GM21619 (cell line): ENCODE measurements at regions not wholly inside any gene's neighbourhood (a gene's known extent, or its start where the extent isn't known, plus 50 kb on each side); places are given as distances from the start of the nearest gene placed in this dataset.

ENCODE experiments used
- ATAC-seq: cut with Tn5 transposase; IDR thresholded peaks from one replicate; pipeline ENCODE4 v1.9.1; 2021; ENCODE audit not compliant: unreplicated experiment

DNA sequence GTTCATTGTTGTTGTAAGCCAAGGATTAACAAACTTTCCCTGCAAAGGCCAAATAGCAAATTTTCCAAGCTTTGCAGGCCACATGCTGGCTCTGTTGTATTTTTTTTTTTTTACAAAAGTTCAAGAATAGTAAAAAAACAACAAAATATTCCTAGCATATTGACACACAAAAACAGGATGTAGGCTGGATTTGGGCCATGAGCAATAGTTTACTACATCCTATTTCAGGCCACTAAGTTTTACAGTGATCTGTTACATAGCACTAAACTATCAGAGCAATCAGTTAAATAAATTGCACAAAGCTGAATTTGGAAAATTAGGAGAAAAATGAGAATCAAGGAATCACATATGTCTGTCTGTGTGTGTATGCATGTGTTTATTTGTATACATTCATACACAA lies 491.8 kb upstream of the GHITM start:
- ATAC-seq: no peak

DNA sequence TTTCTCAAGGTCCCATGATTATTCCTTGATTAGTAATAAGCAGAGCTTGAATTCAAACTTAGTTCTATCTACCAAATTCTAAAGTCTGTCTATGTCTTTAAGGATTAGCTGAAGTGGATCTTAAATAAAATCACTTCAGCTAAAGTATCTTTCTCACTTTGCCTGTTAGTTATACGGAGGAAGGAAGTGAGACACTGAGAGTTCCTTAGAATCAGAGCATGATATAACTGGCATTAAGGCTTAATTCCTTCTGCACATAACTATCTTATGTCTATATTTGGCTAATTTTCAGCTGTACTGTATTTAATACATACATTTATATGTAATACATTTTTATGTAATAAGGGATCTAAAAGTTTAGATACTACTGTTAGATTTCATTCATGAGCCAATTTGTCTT lies 491.1 kb upstream of the GHITM start:
- ATAC-seq: no peak

DNA sequence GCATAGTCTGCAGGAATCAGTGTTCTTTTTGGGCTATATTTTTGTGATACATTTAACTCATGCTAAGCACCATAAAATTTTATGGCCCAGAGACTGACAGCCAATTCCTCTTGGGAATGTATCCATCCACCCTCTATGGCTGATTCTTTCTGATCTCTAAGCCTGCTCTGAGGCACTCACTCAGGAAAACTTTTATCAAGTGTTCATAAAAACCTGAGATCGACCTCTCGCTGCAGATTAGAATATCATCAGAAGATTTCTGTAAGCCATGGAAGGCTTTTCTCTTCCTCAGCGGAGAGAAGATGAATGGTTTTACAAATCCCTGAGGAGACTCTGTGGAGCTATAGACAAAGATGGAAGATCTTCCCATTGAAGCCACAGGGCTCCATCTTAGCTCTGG lies 489.8 kb upstream of the GHITM start:
- ATAC-seq: no peak

DNA sequence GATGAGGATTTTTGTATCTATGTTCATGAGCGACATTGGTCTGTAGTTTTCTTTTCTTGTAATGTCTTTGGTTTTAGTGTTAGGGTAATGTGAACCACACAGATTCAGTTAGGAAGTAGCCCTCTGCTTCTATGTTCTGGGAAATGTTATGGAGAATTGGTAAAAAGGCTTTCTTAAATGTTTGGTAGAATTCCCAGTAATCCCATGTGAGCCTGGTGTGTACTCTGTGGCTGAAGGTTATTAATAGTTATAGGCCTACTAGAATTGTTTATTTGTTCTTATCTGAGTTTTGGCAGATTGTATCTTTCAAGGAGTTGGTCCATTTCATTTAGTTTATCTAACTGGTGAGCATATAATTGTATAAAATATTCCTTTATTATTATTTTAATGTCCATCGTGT lies 484.6 kb upstream of the GHITM start:
- ATAC-seq: no peak

DNA sequence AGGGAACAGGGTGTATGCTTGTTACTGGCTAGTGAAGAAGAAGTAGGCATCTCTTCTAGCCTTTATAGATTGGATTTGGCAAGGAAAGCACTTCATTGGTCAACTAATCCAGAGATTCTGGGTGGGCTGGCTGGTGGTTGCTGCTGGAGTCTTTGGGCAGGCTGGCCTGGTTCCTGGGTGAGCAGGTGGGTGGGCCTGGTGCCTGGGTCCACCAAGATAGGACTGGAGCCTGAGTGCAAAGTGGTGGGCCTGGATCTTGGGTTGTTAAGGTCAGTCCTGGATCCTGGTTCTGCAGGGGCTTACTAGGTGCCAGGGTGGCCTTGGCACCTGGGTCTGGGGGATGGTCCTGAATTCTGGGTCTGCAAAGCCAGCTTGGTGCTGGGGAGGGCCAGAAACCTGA lies 482.4 kb upstream of the GHITM start:
- no peak for ATAC-seq

DNA sequence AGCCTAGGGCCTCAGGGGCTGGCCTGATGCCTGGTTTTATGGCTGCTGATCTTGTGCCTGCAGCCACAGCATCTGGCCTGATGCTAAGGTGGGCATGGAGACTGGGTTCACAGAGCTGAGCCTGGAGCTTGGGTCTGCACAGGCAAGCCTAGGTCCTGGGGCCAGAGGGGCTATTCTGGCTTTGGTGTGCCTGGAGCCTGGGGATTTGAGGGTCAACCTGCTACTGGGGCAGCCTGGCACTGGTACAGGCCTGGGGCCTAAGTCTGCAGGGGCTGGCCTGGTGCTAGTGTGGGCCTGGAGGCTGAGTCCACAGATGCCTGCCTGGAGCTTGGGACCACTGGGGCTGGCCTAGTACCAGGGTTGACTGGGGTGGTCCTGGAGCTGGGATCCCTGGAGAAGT lies 481.8 kb upstream of the GHITM start:
- no peak for ATAC-seq

DNA sequence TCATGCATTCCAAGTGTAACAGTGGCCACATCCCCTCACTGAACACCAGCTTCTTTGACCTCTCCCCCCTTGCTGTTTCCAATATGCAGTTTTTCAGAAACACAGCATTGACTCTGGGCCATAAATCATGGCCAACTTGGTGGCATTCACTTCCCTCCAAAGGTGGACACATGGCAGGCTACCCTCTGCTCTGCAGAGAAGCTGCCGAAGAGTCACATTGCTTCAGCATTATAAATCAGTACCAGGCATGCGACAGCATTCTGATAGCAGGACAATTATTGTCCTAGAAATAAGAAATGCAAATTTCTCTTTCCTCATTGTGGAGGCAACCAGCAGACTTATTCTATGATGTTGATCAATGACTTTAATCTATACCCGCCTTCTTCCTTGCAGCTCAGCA lies 475.4 kb upstream of the GHITM start:
- no peak for ATAC-seq

DNA sequence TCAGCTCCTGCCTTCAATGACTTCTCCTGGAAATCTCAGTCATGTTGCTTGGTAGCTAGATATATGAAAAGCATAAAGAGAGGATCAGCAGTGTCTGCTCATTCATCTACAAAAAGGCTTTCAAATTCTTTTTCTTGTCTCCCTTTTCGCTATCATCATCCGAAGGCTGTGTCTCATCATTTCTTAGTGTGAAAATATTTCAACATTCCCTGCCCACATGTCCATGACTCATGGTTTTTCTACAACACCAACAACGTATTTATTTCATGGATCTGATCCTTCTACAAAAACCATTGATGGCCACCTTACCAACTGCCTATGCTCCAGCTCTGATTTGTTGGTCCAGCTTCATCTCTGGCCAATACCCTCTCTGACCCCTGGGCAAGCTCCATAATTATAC lies 472.5 kb upstream of the GHITM start:
- no peak for ATAC-seq

DNA sequence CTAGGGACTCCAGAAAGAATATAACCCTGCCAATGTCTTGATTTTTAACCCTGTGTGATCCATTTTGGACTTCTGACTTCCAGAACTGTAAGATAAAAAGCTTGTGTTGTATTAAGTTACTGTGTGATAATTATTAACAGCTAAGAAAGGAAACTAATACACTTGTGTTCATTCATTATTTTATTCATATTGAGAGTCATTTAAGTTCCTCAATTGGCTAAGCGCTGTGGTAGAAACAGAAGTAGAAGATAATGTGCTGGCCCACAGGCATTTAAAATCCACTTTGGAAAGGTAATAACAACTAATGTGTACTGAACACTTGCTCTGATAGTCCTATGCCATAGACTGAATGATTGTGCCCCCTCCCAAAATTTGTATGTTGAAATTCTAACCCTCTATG lies 471.7 kb upstream of the GHITM start:
- no peak for ATAC-seq

DNA sequence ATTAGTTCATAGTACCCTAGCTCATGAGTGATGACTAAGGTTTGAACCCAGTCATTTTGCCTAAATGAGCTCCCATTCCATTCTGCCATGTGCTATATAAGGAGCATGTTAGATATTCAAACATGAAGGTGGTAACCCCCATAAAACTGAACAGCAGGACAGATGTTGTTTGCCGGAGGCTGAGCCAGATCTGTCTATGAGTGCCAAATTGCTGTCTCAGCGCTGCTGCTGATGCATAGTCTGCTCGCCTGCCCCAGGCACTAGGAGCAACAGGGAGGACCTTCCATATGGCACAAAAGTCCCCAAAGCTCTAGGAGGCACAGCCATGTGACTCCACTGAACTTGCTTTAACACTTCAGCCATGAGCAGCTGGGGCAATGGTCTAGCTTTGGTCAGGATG lies 466.0 kb upstream of the GHITM start:
- ATAC-seq: no peak

DNA sequence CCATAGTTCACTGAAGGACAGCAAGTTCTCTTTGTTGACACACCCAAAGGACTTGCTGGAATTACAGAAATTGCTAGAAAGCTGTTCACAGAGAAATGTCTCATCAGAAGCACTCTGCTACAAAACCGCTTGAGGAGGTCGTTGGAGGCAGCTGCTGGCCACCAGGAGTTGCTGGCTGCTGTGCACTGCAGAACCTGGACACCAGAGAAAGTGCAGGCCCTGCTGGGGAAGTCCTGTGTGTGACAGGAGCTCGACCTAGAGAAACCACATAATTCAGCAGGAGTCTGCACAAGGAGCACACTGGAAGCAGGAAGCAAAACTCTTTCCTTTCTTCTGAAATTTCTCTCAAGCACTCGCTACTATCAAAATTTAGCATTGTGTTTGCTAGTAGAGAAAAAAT lies 461.5 kb upstream of the GHITM start:
- no peak for ATAC-seq

DNA sequence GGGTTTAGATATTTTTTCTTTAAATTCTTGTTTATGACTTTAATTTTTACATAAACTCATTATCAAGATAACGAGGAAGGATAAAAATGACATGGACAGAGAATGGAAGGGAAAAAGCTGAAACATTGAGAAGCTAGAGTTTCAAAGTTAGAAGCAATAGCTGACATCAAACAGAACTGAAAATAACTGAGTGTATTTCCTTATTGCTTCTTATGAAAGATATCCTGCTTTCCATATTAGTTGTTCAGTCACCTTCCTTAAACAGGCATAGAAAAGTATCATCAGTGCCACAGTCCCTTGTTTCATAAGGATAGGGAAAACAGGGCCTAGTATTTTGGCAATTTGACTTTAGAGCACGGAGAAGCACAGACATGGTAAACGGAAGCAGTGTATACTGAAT lies 460.5 kb upstream of the GHITM start:
- ATAC-seq: peak; percentile 30

DNA sequence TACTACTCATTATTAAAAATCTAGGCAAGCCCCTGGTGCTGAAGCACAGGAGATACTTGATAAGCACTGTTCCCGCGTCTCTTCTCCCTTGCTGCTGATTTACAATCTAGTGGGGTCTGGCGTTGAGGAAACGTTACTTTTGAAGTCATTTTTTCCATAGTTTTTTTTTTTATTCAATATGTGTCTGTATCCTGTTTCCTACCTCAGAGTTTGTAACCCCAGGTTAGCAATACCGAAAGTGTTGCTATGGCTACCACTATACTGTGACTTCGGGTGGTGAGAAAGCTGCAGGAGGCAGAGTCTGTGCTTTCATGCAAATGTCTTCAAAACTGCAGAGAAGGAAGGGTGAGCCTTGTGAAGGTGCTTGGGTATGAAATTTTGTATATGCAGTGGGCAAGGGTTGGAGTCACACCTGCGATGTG lies 458.8 kb upstream of the GHITM start:
- ATAC-seq: peak; percentile 96

DNA sequence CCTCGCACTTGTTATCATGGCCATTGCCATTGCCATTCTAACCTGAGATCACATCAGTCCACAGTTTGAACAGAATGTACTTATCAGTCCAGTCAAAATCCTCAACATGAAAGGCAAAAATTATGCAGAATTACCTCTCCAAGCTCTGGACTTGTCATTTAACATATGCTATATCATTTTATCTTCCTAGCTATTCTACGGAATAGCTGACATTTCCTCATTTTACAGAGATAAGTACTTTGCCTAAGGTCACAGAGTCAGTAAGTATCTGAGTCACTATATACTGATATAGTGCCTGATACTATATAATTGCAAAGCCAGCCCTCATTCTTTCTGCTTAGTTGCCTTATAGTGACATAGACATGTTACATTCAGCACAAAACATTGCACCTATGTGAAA lies 456.9 kb upstream of the GHITM start:
- ATAC-seq: no peak

DNA sequence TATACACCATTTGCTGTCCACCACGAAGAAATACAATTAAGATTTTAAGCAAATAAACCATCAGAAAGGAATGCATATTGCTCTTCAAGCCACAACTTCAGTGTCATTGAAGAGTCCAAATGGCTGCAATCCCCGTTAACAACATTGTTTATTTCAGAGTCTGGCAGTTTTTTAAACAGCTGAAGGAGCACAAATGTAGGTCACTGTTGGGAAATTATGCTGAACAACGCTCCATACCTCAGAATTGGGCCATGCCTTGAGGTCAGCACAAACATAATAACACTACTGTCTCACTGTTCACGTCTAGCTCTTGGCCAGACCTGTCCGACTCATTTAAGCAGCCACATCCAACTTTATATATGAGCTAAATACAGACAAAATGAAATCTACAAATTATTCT lies 453.9 kb upstream of the GHITM start:
- ATAC-seq: no peak

DNA sequence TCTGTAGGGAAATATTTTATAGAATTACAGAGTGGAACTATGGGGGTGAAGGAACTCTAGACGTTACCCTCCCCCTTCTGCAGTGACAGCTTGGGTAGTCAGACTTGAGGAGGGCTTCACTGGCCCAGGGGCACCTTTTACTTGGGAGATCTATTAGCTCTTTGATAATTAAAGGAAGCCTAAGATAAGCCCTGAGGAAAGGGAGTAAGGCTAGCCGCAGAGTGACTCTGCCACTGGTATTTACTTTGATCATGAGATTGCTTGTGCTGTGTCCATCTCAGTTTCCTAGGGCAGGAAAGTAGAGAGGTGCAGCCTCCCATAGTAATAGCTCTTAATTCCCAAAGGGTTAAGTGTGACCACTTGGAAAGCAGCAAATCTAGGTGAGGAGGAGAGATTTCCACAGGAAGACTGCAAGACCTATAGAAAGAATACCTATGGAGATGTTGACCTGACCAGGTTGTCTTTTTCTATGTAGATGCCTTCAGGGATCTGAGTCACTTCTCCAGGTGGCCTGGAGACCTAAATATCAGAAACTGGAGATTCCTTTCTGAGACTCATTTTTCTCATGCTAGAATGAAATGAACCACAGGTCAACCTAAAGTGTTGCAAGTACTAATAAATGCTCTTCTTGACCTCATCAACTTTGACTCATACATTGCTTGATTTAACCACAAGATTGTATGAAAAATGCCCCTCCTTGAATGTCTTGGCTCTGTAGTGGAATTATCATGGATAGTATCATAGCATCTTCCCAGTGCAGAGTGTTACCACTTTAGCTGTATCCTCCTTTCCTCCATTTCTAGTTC lies 447.3 kb upstream of the GHITM start:
- no peak for ATAC-seq

DNA sequence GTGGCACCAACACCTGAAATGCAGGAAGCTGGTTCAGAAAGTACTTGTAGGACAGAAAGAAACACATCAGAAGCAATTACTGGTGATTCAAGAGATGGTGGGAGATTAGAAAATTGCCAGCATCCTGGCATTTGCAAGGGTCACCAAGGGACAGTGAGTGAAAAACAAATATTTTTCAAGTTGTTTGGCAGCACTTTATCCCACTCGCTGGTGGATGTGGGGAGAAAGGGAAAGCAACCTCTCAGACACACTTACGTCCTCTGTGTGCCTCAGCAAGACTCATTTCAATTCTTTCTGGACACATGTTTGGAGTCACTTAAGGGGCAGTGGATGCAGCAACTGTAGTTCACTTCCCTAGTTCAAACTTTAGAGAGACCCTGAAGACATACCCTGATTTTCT lies 440.4 kb upstream of the GHITM start:
- ATAC-seq: no peak

DNA sequence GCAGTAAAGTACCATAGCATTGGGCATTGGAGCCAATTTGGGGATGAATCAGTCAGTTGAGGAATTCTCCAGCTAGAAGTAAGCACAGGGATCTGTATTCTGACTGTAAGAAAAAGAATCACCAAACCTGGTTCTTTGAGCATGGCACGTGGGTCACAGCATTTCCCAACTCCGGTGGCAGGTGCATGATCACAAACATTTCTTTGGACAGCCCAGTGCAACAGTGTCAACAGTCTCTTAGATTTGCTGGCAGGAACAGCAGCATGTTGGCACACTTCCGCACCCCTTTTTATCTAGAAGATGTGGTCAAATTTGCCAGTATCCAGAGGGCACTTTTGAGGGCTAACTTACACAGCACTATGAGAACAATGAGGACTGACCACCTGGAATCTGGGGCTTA lies 437.5 kb upstream of the GHITM start:
- no peak for ATAC-seq

DNA sequence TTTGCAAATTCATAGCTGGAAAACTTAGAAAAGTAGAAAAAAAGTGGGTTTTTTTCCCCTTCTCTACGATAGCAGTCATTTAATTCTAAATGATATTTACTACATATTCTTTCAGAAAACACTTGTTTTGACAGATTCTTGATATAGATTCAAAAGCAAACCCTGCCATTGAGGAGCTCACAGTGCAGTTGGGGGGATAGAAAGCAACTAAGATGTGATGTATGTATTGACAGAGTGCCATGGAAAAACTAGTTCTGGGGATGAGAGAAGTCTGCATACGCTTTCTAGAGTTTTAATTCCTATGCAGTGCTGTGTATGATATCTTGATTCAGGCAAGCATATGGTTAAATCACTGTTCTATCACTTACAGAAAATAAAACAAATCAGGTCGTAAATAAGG lies 436.6 kb upstream of the GHITM start:
- no peak for ATAC-seq

DNA sequence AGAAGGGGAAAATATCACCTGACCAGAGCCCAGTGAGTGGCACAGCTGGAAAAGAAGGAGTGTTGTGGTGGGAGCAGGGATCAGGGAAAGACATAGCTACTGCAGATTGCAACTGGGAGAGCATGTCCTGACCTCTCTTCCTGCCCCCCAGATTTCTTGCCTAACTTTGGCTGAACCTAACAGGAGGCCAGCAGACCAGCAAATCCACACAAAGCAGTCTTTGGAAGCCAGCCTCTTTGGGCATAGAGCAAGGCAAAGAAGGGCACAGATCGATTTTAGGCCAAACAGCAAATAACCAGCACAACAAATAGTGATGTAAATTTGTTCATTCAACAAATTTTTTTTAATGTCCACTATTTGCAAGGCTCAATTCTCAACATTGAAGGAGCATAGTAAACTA lies 433.2 kb upstream of the GHITM start:
- no peak for ATAC-seq

DNA sequence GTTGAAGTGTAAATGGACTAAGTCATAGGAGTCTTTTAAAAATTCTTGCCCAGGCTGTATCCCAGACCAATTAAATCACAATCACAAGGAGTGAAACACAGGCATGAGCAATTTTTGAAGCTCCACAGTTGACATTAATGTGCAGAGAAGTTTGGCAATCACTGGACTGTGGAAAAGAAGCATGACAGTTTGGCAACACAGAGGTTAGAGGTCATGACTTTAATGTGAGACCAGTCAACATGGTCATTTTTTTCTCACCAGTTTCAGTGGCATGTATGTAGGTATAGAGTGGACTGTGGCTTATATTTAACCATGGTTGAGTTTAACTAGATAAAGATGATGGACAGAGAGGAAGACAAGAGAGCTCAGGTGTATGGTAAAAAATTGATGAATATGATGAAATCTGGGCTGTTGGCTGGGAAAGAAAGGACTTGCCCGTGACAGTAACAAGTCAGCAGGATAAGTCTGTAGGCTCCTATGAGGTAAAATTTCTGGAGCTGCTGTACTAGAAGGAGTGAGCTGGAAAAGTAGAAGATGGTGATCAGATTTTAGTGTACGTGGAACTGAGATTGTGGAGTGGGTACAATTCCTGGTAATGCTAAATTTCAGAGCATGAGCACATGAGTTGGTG lies 432.2 kb upstream of the GHITM start:
- ATAC-seq: no peak

DNA sequence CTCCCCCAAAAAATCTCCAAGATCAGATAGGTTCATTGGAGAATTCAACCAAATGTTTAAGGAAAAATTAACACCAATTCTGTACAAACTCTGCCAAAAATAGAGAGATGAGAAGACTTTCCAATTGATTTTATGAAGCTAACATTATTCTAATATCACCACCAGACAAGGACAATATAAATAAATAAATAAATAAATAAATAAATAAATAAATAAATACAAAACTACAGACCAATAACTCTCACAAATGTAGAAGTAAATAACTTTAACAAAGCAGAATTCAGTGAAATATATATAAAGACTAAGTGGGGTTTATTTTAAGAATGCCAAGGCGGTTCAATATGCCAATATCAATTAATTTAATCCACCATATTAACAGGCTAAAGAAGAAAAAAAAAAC lies 425.9 kb upstream of the GHITM start:
- ATAC-seq: no peak

DNA sequence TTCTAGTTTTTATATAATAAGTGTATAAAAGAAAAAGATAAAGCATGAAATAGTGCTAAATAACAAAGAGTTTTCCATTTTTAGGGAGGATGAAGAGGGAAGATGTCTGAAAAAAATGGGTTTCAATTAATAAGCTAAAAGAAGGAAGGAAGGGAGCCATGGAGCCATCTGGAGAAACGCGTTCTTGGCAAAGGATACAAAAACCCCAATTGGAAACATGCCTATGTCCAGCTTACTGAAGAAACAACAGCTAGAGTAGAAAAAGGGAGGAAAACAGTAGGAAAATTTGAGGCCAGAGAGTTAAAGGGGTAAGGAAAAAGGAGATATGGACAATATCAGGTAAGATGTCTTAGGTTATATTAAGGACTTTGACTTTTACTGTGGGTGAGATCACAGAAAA lies 416.2 kb upstream of the GHITM start:
- ATAC-seq: no peak
